Superior temporal gyrus (tissue), 1 donor: ENCODE measurements at regions not wholly inside any gene's neighbourhood (a gene's known extent, or its start where the extent isn't known, plus 50 kb on each side); places are given as distances from the start of the nearest gene placed in this dataset.
A peak's percentile ranks its signal among the peaks of the same experiment; 100 is the strongest.

Source experiments
- DNase-seq: peaks from one replicate; pipeline ENCODE4 v3.0.0-alpha.2; 2016; ENCODE audit errors: extremely low spot score

DNA sequence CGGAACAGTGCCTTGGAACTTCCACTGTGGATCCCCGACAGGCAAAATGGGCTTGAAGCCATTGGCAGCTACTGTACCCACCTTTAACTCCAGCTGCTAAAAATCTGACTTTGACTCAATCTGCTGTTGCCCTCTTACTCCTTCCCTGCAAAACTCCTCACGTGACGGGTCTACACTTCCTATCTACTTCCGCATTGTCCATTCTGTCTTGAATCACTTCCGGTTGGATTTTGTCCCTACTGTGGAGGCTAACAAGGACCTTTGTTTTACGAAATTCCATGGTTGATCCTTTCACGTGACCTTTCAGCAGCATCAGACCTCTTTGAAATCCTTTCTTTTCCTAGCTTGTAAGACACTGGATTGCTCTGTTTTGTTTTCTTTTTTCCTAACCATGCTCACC, 268.4 kb downstream of the PRDM2 start:
- DNase-seq: no peak

DNA sequence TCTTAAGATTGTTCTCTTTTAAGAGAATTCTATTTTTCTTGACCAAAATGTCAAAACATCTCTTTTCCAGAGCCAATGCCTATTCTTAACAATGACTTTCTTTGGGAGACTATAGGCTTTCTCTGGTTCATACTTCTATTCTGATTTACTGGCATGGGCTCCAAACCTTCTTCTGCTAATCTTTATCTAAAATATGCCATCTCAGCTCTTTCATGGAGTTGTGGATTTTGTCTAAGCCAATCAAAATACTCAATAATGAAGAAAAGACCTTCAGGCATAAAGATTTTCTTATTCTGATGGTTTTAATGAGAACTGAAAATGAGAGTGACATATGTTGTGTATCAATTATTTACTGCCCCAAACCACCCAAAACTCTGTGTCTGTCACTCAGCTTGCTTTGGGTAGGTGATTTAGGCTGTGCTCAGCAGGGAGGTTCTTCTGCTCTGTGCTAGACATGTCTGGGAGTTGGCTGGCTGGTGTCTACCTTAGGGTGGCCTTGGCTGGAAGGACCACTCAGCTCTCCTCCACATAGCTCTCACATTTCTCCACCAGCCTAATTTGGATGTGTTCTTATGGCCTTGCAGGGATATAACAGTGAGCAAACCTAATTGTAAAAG, 270.8 kb downstream of the PRDM2 start:
- DNase-seq: no peak

DNA sequence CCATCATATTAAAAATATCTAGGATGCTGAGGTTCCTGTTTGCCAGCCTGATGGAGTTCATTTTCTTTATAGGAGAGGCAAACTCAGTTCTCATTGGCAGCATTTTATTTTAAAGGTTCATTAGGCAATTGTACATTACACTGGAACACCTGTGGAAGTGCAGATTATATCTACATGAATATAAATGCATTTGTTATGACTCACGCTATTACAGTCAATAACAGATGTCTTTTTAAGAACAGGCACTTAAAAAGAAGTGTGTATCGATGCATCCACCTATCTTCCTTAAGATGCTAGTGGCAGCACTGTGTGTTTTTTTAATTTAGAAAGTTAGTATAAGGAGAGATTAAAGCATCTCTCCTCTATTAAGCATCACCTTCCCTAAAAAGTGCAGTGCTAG, 276.5 kb downstream of the PRDM2 start:
- DNase-seq: no peak

DNA sequence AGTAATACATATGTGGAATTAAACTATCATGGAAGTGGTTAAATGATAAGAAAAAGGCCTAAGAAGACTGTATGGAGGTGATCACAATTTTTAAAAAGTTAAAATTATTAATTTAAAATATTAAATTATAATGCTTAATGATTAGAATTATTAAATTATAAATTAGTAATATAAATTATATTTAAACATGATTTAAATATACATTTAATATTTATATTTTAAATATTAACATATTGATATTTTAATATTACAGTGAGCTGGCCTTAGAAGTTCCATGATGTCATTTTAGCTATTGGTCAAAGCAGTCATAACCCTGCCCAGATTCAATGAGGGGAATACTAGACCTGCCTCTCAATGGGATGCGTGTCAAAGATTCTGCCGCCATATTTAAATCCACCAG, 281.2 kb downstream of the PRDM2 start:
- no peak for DNase-seq

DNA sequence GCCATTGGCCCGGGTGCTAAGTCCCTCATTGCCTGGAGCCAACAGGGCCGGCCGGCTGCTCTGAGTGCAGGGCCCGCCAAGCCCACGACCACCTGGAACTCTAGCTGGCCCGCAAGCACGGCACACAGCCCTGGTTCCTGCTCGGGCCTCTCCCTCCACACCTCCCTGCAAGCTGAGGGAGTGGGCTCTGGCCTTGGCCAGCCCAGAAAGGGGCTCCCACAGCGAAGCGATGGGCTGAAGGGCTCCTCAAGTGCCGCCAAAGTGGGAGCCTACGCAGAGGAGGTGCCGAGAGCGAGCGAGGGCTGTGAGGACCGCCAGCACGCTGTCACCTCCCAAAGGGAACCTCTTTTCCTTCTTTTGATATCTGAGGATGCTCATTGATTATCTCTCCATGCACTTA, 283.4 kb downstream of the PRDM2 start:
- no peak for DNase-seq

DNA sequence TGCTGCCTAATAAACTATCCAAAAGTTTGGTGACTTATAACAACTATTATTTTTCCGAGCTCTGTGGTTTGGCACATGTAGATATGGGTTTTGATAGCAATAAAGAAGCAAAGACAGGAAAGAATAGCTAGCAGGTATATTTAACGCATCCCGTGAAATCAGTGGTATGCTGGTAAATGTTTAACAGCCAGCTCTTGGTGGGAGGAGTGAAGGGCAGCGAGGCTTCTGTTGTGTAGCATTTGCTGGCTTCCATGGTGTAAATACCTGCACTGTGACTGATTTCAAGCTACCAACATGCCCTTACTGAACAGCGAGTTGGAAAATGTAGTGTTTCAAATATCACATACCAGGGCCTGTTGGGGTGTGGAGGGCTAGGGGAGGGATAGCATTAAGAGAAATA, 291.0 kb downstream of the PRDM2 start:
- no peak for DNase-seq

DNA sequence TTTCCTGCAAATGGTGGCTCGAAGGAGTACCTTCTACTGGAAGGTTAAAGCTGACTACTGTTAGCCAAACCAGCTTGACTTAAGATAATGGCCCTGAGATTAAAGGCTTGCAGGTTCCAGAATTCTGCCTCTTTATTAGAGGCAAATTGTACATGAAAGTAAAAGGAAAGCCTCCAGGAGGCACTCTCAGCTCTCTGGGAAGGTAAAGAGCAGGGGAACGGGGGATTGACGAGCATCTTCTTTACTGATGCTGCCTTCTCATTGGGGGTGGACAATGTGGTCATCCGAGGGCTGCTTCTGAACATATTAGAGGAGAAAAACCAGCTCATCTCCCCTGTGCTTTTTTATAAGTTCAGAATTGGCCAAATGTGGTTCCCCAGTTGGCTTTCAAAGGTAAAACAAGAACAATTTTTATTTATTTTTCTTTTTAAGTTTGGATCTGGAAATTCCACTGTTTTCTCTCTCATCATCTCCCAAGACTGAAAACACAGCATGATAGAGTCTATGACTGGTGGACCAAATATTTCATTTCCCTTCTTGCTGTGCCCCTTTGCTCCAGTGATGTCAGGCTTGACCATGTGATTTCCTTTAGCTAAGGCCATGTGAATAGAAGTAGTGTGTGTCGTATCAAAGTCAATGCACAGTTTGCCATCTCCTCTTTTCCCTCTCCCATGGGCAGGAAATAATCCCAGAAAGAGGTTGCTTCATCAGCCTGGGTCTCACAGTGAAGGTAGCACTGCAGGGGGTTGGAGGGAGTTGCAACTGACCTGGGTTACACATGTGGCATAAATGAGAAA, 292.7 kb downstream of the PRDM2 start:
- DNase-seq: no peak

DNA sequence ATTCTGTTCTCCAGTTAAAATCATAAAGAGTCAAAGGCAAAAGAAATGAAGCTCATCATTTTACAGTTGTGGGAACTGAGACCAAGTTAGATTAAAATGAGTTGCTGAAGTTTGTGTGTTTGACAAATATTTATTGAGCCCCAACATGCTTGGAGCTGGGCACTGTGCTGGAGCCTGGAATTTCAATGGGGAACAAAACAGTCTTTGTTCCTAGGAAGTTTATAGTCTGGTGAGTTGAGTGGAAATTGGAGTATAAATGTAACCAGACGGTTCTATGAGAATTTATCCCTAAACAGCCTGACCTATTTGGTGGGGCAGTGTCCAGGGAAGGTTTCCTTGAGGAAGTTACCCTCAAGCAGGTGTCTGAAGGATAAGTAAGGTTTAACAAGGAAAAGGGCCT, 294.4 kb downstream of the PRDM2 start:
- DNase-seq: no peak

DNA sequence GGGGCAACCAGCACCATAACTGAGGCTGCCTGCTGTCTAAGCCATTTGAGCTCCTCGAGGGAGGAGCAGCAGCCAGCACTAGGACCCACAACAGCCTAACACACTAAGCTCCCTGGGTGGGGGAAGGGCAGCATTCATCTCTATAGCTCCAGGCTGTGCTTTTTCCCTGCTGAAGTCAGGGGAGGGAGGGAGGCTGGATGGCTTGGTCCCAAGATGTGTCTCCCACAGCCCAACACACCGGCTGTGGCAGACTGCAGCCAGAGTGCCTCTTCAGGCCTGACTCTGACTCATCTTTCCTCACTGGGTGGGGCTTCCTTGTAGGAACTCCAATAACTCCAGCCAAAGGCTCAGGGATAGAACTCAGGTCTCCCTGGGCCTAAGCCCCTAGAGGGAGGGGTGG, 296.3 kb downstream of the PRDM2 start:
- no peak for DNase-seq

DNA sequence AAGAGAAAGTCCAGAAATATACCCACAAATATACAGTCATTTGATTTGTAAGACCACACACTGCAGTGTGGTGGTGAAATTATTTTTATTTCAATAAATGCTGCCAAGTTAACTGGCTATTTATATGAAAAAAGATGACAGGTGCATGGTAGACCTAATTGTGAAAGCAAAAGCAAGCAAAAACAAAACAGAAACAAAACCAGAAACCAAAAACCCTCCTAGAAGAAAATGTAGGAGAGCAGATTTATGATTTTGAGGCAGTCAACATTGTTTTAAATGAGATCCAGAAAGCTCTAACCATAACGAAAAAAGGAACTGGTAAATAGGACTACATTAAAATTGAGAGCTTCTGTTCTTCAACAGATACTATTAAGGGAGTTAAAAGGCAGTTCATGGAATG, 303.6 kb downstream of the PRDM2 start:
- no peak for DNase-seq

DNA sequence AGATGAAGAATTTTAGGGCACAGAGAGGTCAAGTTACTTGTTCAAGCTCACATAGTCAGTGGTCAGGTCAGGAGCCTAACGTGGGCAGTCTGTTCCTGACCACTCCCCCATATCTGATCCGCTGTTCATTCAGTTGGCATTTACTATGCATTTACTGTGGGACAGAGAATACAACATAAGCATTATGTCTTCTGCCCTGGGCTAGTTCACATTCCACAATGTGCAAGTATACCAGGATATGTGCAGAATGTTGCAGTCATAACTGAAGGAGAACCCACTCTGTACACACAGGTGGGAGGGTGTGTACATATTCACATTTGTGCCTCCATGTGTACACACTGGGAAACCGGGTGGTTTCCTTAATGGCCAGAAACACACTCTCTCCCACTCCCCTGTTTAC, 309.6 kb downstream of the PRDM2 start:
- no peak for DNase-seq

DNA sequence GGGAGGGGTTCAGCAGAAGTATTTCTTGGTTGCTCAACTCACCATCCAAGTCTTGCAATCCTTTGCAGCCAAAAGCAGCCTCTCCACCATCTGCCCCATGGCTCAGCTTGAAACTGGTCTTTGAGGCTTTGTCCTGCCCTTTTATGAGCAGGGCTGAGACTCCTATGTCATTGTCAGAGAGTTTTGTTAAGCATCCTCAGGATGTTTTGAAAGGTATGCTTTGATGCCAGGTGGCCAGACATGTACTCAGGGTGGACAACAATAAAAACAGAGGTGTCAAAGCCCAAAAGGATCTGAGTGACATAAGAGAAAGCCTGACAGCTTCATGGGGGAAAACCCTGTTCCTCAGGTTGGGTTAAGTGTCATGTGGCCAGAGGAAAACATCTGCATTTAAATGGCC, 310.5 kb downstream of the PRDM2 start:
- no peak for DNase-seq

DNA sequence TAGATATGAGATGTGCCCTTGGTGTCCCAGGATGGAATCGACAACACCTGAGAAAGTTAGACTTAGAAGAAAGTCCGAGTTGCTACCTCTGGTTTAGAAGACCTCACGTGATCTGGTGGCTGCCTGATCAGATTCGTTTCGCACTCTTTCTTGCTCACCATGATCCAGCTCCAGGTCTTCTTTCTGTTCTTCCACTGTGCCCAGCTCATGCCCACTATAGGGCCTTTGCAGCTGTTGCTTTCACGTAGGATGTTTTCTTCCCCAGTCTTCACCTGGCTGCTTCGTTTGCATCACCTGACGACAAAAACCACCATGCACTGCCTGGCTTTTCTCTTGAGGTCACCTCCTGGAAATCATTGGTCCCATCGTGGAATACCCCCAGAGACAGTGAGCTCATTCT, 311.1 kb downstream of the PRDM2 start:
- no peak for DNase-seq

DNA sequence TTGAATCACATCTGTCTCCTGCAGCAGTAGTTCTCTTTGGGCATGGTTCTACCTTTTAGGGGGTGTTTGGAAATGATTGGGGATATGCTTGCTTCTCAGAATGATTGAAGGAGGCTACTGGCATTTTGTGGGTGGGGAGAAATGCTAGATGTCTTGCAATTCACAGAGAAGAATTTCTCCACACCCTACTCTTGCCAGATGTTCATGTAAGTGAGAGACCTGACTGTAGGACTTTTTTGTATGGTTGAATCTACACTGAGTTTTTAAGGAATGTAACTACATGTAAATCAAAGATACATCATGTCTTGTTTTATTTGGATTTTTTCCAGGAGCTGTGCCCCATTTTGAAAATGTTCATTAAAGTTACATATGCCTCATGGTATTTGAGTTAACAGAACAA, 311.9 kb downstream of the PRDM2 start:
- no peak for DNase-seq

DNA sequence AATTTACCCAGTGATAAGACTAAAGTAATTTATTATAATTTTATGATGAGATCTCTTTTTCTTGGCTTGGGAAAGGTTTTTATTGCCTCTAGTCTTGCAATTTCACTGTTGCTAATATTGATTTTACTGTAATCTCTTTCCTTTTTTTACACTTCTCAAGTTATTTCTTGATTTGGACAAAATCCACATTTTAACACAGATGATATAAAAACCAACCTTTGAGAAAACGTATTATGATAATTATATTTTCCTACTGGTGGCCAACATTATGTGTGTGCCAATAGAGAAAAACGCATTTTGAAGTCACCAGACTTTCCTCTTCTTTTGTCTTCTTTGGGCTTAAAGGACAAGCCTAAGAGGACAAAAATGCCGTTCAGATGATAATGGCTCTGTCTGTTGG, 314.9 kb downstream of the PRDM2 start:
- DNase-seq: no peak

DNA sequence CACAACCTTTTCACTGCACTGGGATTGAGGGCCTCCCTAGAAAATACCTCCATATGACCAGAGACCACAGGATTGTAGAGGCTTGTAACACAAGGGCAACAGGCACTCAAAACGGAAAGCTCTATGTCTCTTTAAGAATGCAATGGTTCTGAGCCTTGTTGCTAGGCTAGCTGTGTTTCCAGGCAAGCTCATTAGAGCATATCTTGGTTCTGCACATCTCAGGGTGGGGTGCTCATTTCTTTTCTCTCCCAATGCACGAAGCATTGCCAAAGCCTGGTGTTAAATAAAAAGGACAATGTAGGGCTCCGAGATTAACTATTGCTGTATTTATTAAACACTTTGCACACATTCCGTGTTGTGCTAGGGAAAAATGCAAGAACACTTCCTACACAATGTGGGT, 315.9 kb downstream of the PRDM2 start:
- no peak for DNase-seq

DNA sequence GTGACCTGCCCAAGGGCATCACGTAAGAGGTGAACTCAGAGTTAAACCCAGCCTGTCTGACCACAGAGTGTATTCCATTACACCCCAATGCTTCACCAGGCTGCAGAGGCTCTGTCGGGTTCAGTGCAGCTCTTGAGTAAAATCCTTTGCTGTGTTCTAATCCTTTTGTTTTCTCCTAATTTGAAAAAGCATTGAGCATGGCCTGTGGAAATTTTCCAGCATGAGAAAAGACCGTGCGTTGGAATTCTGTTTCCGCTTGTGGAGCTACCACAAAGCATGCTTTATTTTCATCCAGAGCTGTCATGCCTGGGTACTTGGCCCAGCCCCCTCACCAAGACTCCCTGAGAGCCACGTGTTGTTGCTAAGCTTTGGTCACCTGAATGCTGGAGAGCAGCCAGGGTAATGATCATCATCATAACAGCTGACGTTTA, 317.6 kb downstream of the PRDM2 start:
- DNase-seq: peak; percentile 54

DNA sequence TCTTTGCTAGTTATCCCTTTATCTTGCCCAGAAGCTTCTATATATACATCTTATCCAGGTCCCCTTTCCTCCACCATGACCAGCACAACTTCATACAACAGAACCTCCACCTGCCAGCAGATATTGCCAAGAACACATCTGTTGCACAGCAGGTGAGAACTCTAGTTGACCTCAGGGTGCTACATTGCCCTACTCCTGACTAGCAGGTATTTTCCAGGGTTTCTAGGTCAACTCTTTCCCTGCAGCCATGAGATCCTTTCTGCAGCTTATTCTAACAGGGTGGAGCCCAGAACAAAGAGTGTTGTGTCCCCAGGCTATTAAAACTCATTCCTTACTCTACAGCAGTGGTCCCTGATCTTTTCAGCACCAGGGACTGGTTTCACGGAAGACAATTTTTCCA, 319.5 kb downstream of the PRDM2 start:
- no peak for DNase-seq

DNA sequence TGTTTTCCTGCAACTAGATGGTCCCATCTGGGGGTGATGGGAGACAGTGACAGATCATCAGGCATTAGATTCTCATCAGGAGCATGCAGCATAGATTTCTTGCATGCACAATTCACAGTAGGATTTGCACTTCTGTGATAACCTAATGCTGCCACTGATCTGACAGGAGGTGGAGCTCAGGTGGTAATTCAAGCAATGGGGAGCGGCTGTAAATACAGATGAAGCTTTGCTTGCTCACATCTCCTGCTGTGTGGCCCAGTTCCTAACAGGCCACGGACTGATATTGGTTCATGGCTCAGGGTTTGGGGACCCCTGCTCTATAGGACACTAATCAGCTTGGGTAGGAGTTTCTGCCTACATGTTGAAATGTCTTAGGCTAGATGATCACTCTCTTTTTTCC, 320.0 kb downstream of the PRDM2 start:
- no peak for DNase-seq

DNA sequence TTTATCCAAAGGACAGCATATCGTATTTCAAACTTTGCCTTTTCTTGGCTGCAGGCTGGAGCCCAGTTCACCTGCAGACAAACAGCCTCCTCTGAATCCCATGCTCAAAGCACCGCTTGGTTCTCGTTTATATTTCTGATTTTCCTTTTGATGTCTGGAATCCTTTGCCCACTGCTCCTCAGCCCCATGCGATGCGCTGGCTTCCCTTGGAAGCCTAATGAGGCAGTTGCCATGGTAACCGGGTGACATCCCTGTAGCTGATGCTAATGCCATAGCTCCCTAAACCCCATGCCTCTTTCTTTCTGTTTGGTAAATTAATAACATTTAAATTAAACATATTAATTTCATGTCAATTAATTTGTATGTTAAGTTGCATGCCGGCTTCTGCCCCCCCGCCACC, 327.1 kb downstream of the PRDM2 start:
- DNase-seq: no peak

DNA sequence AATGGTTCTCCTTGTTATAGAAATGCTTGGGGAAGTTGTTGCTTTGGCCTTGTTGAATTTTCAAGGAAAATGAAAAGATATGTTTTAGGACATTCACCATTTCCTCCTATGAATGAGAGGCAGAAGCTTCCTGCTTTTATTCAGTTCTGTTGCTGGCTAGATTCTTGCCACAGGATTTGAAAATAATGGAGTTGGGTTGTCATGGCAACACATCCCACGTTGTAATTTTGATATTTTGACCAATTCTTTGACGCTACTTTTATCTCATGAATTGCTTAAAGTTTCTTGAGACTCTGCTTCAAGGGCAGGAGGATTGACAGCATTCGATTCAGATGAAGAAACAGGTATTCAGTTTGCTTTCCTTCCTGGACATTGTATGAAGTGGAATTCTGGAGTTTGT, 331.5 kb downstream of the PRDM2 start:
- no peak for DNase-seq

DNA sequence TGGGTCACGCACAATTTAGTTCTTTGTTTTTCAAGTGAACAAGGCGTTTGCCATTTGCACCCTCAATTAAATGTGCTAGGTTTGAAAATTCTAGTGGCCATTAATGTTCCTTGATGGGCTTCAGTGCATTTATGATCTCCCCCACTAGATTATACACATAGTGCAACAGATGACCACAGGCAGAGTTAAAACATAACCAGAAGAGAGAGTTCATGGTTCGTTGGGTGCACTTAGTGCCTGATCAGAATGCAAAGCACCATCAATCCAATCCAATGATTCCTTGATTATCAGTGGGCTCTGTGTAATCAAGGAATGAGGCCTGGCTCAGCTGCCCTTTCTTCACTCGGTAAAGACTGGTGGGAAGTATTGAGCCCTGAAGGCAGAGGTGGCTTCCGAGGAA, 334.5 kb downstream of the PRDM2 start:
- DNase-seq: no peak

DNA sequence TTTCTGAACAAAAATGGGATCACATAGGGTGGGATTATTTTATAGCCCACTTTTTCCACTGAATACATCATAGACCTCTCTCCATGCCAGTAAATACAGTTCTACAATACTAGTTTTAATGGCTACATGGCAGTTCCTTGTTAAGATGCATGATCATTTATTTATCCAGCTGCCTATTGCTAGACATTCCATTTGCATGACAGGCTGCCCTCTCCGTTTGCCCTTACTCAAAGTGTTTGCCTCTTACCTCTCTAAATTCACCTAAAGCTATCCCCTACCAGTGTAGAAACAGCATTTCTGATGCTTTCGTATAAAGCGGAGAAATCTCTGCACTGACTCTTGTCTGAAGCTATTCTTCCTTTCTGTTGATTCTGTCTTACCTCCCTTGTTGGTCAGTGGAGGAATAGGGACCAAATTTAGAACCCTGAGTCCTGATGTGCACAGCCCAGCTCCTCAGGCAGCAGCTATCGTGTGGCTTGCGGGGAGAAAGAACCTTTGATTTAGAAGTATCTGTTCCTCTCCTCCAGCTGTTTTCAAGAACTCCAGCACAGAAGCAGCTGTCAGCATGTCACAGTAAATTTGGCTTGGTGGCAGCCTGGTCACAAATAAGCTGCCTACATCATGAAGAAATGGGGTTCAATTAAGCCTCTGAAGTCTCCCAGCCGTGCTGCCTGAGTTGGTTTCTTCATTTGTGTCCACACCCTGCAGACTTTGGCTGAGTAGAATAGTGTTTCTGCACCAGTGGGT, 337.3 kb downstream of the PRDM2 start:
- DNase-seq: no peak
